K562 (cell line): ENCODE measurements at regions not wholly inside any gene's neighbourhood (a gene's known extent, or its start where the extent isn't known, plus 50 kb on each side); places are given as distances from the start of the nearest gene placed in this dataset.

Experiments
- BRD4 ChIP-seq: fragments of 200-600 bp; sonication (generic); IDR thresholded peaks from 2 replicates; pipeline ENCODE4 v1.6.1; 2017; ENCODE audit warnings: inconsistent platforms
- CHCHD3 ChIP-seq: fragments of 250-450 bp; sonication (Bioruptor Pico); IDR thresholded peaks from 2 replicates; pipeline ENCODE4 v2.1.2; 2022; ENCODE audit warnings: mild to moderate bottlenecking
- KLF10 ChIP-seq: fragments of 250-450 bp; sonication (Bioruptor Pico); IDR thresholded peaks from 2 replicates; pipeline ENCODE4 v1.6.1; 2021; ENCODE audit warnings: matching md5 sums
- POLR2A ChIP-seq: fragments of 450-650 bp; conservative IDR thresholded peaks from 2 replicates; pipeline ENCODE4 v1.6.1; 2016
- SMAD2 ChIP-seq: fragments of 150-350 bp; IDR thresholded peaks from 2 replicates; pipeline ENCODE4 v1.6.1; 2014; ENCODE audit warnings: low read depth, mild to moderate bottlenecking, low read length
- SRF ChIP-seq, 2 experiments: fragments of 250-450, 450-650 bp in 1 of 2; sonication (Bioruptor Pico) in 1 of 2; sonication (generic) in 1 of 2; formaldehyde crosslinking; IDR thresholded peaks; 2 replicates each; pipeline versions ENCODE4 v1.5.0 to v1.5.1; 2020 to 2022; ENCODE audit warnings: mild to moderate bottlenecking in 1 of 2, missing genetic modification reagents in 1 of 2
- YY1 ChIP-seq, 3 experiments: IDR thresholded peaks; 2 replicates each; pipeline ENCODE4 v1.6.1; 2011; ENCODE audit warnings: low read length in 2 of 3, mild to moderate bottlenecking in 2 of 3, moderate library complexity in 2 of 3, borderline replicate concordance in 1 of 3, control low read depth in 1 of 3, low read depth in 1 of 3; ENCODE audit not compliant: insufficient read depth in 3 of 3, insufficient replicate concordance in 2 of 3, control insufficient read depth in 1 of 3, insufficient read length in 1 of 3; ENCODE audit errors: extremely low read depth in 1 of 3
- TF ChIP-seq, protein P1 (sequence below), 3 experiments: IDR thresholded peaks in 2 of 3; conservative IDR thresholded peaks in 1 of 3; 2 replicates each; pipeline ENCODE4 v1.5.1; 2011 to 2012; ENCODE audit warnings: low read length in 3 of 3, mild to moderate bottlenecking in 3 of 3, control low read depth in 2 of 3, improper control_type of control experiment in 1 of 3, inconsistent platforms in 1 of 3, low read depth in 1 of 3, mixed read lengths in 1 of 3, moderate library complexity in 1 of 3; ENCODE audit not compliant: insufficient read depth in 2 of 3
- TF ChIP-seq, protein P2 (sequence below), 2 experiments: fragments of 200-800 bp in 1 of 2; sonication (Bioruptor generic) in 1 of 2; sonication (generic) in 1 of 2; formaldehyde crosslinking in 1 of 2; IDR thresholded peaks in 1 of 2; conservative IDR thresholded peaks in 1 of 2; 2 replicates each; pipeline versions ENCODE4 v1.5.0 to v1.6.1; 2016 to 2020; ENCODE audit warnings: missing compliant biosample characterization in 1 of 2, missing genetic modification characterization in 1 of 2, missing genetic modification reagents in 1 of 2

- TF ChIP-seq, protein P1, sequence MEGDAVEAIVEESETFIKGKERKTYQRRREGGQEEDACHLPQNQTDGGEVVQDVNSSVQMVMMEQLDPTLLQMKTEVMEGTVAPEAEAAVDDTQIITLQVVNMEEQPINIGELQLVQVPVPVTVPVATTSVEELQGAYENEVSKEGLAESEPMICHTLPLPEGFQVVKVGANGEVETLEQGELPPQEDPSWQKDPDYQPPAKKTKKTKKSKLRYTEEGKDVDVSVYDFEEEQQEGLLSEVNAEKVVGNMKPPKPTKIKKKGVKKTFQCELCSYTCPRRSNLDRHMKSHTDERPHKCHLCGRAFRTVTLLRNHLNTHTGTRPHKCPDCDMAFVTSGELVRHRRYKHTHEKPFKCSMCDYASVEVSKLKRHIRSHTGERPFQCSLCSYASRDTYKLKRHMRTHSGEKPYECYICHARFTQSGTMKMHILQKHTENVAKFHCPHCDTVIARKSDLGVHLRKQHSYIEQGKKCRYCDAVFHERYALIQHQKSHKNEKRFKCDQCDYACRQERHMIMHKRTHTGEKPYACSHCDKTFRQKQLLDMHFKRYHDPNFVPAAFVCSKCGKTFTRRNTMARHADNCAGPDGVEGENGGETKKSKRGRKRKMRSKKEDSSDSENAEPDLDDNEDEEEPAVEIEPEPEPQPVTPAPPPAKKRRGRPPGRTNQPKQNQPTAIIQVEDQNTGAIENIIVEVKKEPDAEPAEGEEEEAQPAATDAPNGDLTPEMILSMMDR (IDR thresholded peaks at IDR 0.05 in 2 of 3, conservative IDR thresholded peaks at IDR 0.05 in 1 of 3; ENCODE audit: insufficient read depth in 2 of 3, low read depth in 1 of 3, low read length in 3 of 3) = no peak
- TF ChIP-seq SMAD2 (no peak), KLF10 (no peak), POLR2A (no peak), CHCHD3 (CRISPR knock-in tag) (no peak), YY1 (IDR thresholded peaks at IDR 0.05; ENCODE audit: borderline replicate concordance in 1 of 3, control insufficient read depth in 1 of 3, extremely low read depth in 1 of 3, insufficient read depth in 3 of 3, insufficient read length in 1 of 3, insufficient replicate concordance in 2 of 3, low read depth in 1 of 3, low read length in 2 of 3) (no peak), BRD4 (no peak), SRF (CRISPR knock-in tag; IDR thresholded peaks at IDR 0.05) (no peak)
- TF ChIP-seq, protein P2, sequence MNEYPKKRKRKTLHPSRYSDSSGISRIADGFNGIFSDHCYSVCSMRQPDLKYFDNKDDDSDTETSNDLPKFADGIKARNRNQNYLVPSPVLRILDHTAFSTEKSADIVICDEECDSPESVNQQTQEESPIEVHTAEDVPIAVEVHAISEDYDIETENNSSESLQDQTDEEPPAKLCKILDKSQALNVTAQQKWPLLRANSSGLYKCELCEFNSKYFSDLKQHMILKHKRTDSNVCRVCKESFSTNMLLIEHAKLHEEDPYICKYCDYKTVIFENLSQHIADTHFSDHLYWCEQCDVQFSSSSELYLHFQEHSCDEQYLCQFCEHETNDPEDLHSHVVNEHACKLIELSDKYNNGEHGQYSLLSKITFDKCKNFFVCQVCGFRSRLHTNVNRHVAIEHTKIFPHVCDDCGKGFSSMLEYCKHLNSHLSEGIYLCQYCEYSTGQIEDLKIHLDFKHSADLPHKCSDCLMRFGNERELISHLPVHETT (CRISPR knock-in tag; conservative IDR thresholded peaks at IDR 0.05 in 1 of 2, IDR thresholded peaks at IDR 0.05 in 1 of 2) = no peak
Measured at GRCh38 chr6:12222405-12223366, 67.5 kb upstream of the EDN1 start.
